ENCODE measurements at regions not wholly inside any gene's neighbourhood (a gene's known extent, or its start where the extent isn't known, plus 50 kb on each side); places are given as distances from the start of the nearest gene placed in this dataset.
A peak's percentile ranks its signal among the peaks of the same experiment; 100 is the strongest.

- Histone ChIP-seq H3K4me1 (ENCODE audit: insufficient read depth, low read length, severe bottlenecking) (peaks cover 42% of the 10 kb centered on the region), H3K9me2 (ENCODE audit: low read depth, low read length) (no peaks in the 10 kb centered on the region), H3K27me3 (ENCODE audit: insufficient read depth, low read length) (no peaks in the 10 kb centered on the region), H3K9me3 (ENCODE audit: low read length) (no peaks in the 10 kb centered on the region), H3K9ac (ENCODE audit: low read length) (no peak overlapping the region), H3K79me2 (ENCODE audit: insufficient read depth, low read length) (no peaks in the 10 kb centered on the region), H3K27ac (ENCODE audit: low read depth, low read length, poor library complexity, severe bottlenecking) (no peak overlapping the region), H3F3A (ENCODE audit: insufficient read depth, low read length) (no peaks in the 10 kb centered on the region), H3K4me3 (ENCODE audit: low read depth, low read length, poor library complexity, severe bottlenecking) (no peak overlapping the region), H3K36me3 (ENCODE audit: insufficient read depth, low read length) (peaks cover 10% of the 10 kb centered on the region; the same call in 1 of the 2 replicates), H4K20me1 (ENCODE audit: insufficient read depth, low read length) (no peaks in the 10 kb centered on the region), H2AFZ (ENCODE audit: low read length) (no peak overlapping the region), H3K4me2 (ENCODE audit: low read length) (no peak overlapping the region)
- TF ChIP-seq CTCF (IDR thresholded peaks at IDR 0.05; ENCODE audit: low read length) (no peak), EZH2 (IDR thresholded peaks at IDR 0.05; ENCODE audit: borderline replicate concordance, low read length) (no peak)
Measured at GRCh38 chr7:112877691-112878460, 87.7 kb upstream of the TMEM168 start.

GRCh38 chr7:112876877-112877276, 86.7 kb upstream of the TMEM168 start:
- no peaks in the 10 kb centered on the region for H3F3A ChIP-seq (ENCODE audit: insufficient read depth, low read length)
- peak overlapping the region; percentile 10 for H3K27ac ChIP-seq (ENCODE audit: low read depth, low read length, poor library complexity, severe bottlenecking)
- H3K4me3 ChIP-seq (ENCODE audit: low read depth, low read length, poor library complexity, severe bottlenecking) = no peak overlapping the region
- no peak overlapping the region for H3K9ac ChIP-seq (ENCODE audit: low read length)
- no peak for TF ChIP-seq CTCF (IDR thresholded peaks at IDR 0.05; ENCODE audit: low read length)
- no peak for TF ChIP-seq EZH2 (IDR thresholded peaks at IDR 0.05; ENCODE audit: borderline replicate concordance, low read length)
- H3K9me2 ChIP-seq (ENCODE audit: low read depth, low read length) = no peaks in the 10 kb centered on the region
- H3K9me3 ChIP-seq (ENCODE audit: low read length) = no peaks in the 10 kb centered on the region
- no peaks in the 10 kb centered on the region for H4K20me1 ChIP-seq (ENCODE audit: insufficient read depth, low read length)
- H3K79me2 ChIP-seq (ENCODE audit: insufficient read depth, low read length) = no peaks in the 10 kb centered on the region
- no peaks in the 10 kb centered on the region for H3K27me3 ChIP-seq (ENCODE audit: insufficient read depth, low read length)
- no peak overlapping the region for H3K4me2 ChIP-seq (ENCODE audit: low read length)
- H3K4me1 ChIP-seq (ENCODE audit: insufficient read depth, low read length, severe bottlenecking) = peaks cover 34% of the 10 kb centered on the region
- peaks cover 10% of the 10 kb centered on the region; the same call in 1 of the 2 replicates for H3K36me3 ChIP-seq (ENCODE audit: insufficient read depth, low read length)
- H2AFZ ChIP-seq (ENCODE audit: low read length) = no peak overlapping the region

GRCh38 chr7:112874909-112875308, 84.7 kb upstream of the TMEM168 start:
- Histone ChIP-seq H4K20me1 (ENCODE audit: insufficient read depth, low read length) (no peaks in the 10 kb centered on the region), H3K9me3 (ENCODE audit: low read length) (no peaks in the 10 kb centered on the region), H3K4me2 (ENCODE audit: low read length) (no peak overlapping the region), H3K9ac (ENCODE audit: low read length) (no peak overlapping the region), H3K36me3 (ENCODE audit: insufficient read depth, low read length) (peaks cover 5% of the 10 kb centered on the region; the same call in 1 of the 2 replicates), H3K79me2 (ENCODE audit: insufficient read depth, low read length) (no peaks in the 10 kb centered on the region), H3K9me2 (ENCODE audit: low read depth, low read length) (no peaks in the 10 kb centered on the region), H2AFZ (ENCODE audit: low read length) (no peak overlapping the region), H3F3A (ENCODE audit: insufficient read depth, low read length) (no peaks in the 10 kb centered on the region), H3K4me1 (ENCODE audit: insufficient read depth, low read length, severe bottlenecking) (peaks cover 34% of the 10 kb centered on the region), H3K27ac (ENCODE audit: low read depth, low read length, poor library complexity, severe bottlenecking) (no peak overlapping the region), H3K27me3 (ENCODE audit: insufficient read depth, low read length) (no peaks in the 10 kb centered on the region), H3K4me3 (ENCODE audit: low read depth, low read length, poor library complexity, severe bottlenecking) (no peak overlapping the region)
- no peak for TF ChIP-seq CTCF (IDR thresholded peaks at IDR 0.05; ENCODE audit: low read length)
- no peak for TF ChIP-seq EZH2 (IDR thresholded peaks at IDR 0.05; ENCODE audit: borderline replicate concordance, low read length)

All from OCI-LY1 (cell line).